Left hindlimb (tissue), 1 donor: ENCODE measurements at regions not wholly inside any gene's neighbourhood (a gene's known extent, or its start where the extent isn't known, plus 50 kb on each side); places are given as distances from the start of the nearest gene placed in this dataset.

Source experiments
- DNase-seq: peaks from one replicate; pipeline ENCODE4 v3.0.0-alpha.2; 2018

- no peak for DNase-seq
Measured at GRCh38 chr3:154018100-154018696, 103.0 kb upstream of the ARHGEF26 start.

GRCh38 chr3:154022606-154023005, 98.6 kb upstream of the ARHGEF26 start:
- DNase-seq = no peak

GRCh38 chr3:154023148-154023547, 98.0 kb upstream of the ARHGEF26 start:
- DNase-seq = no peak

- DNase-seq = no peak
Measured at GRCh38 chr3:154025007-154025406, 96.2 kb upstream of the ARHGEF26 start.

GRCh38 chr3:154029926-154030325, 91.3 kb upstream of the ARHGEF26 start:
- no peak for DNase-seq

- DNase-seq = no peak
Measured at GRCh38 chr3:154034797-154035330, 86.3 kb upstream of the ARHGEF26 start.

- no peak for DNase-seq
Measured at GRCh38 chr3:154040283-154040682, 80.9 kb upstream of the ARHGEF26 start.

- DNase-seq = peak; percentile 42
Measured at GRCh38 chr3:154044671-154045070, 76.5 kb upstream of the ARHGEF26 start.

- DNase-seq = no peak
Measured at GRCh38 chr3:154050216-154050615, 71.0 kb upstream of the ARHGEF26 start.

- DNase-seq = no peak
Measured at GRCh38 chr3:154050766-154051165, 70.4 kb upstream of the ARHGEF26 start.

- DNase-seq = no peak
Measured at GRCh38 chr3:154059833-154060232, 61.4 kb upstream of the ARHGEF26 start.

- no peak for DNase-seq
Measured at GRCh38 chr3:154060238-154061000, 60.8 kb upstream of the ARHGEF26 start.

- no peak for DNase-seq
Measured at GRCh38 chr3:154061001-154061370, 60.2 kb upstream of the ARHGEF26 start.

- DNase-seq = no peak
Measured at GRCh38 chr3:154062513-154062912, 58.7 kb upstream of the ARHGEF26 start.

GRCh38 chr3:154071146-154071545, 50.0 kb upstream of the ARHGEF26 start:
- no peak for DNase-seq
